Liver (tissue), 8 donors: ENCODE measurements at regions not wholly inside any gene's neighbourhood (a gene's known extent, or its start where the extent isn't known, plus 50 kb on each side); places are given as distances from the start of the nearest gene placed in this dataset.

Source experiments
- DNase-seq: peaks from one replicate; pipeline ENCODE4 v3.0.0-alpha.2; 2017; ENCODE audit warnings: low spot score
- H3K27ac ChIP-seq, 2 donors: one replicate each; pipeline ENCODE4 v1.7.0; 2013; ENCODE audit warnings: inconsistent platforms in 2 of 2, low read length in 2 of 2, control low read depth in 1 of 2, low read depth in 1 of 2, mild to moderate bottlenecking in 1 of 2
- H3K27me3 ChIP-seq, 4 donors: one replicate each; pipeline versions ENCODE4 v1.6.1 to v1.7.0; 2013; ENCODE audit warnings: low read length in 3 of 4, inconsistent platforms in 1 of 4, mild to moderate bottlenecking in 1 of 4, moderate library complexity in 1 of 4; ENCODE audit not compliant: control insufficient read depth in 4 of 4, insufficient read depth in 4 of 4
- H3K36me3 ChIP-seq, 4 donors: one replicate each; pipeline versions ENCODE4 v1.6.1 to v1.7.0; 2013; ENCODE audit warnings: low read length in 3 of 4, mild to moderate bottlenecking in 3 of 4, low read depth in 1 of 4, moderate library complexity in 1 of 4; ENCODE audit not compliant: control insufficient read depth in 4 of 4, insufficient read depth in 3 of 4
- H3K4me1 ChIP-seq, 4 donors: one replicate each; pipeline versions ENCODE4 v1.6.1 to v1.7.0; 2013; ENCODE audit warnings: low read length in 3 of 4, mild to moderate bottlenecking in 3 of 4, moderate library complexity in 1 of 4; ENCODE audit not compliant: control insufficient read depth in 4 of 4, insufficient read depth in 4 of 4
- H3K4me3 ChIP-seq, 3 donors: one replicate each; pipeline versions ENCODE4 v1.6.1 to v1.7.0; 2013; ENCODE audit warnings: low read length in 3 of 3, control low read depth in 1 of 3, low read depth in 1 of 3, mild to moderate bottlenecking in 1 of 3
- H3K9ac ChIP-seq, 2 donors: one replicate each; pipeline ENCODE4 v1.7.0; 2013; ENCODE audit warnings: low read length in 2 of 2, mild to moderate bottlenecking in 2 of 2, moderate library complexity in 2 of 2, control low read depth in 1 of 2, low read depth in 1 of 2
- H3K9me3 ChIP-seq, 4 donors: one replicate each; pipeline versions ENCODE4 v1.6.1 to v1.7.0; 2013; ENCODE audit warnings: low read length in 3 of 4; ENCODE audit not compliant: control insufficient read depth in 4 of 4
- ATF3 ChIP-seq: IDR thresholded peaks from 2 replicates; pipeline ENCODE4 v1.6.1; 2016; ENCODE audit warnings: antibody characterized with exemption
- EGR1 ChIP-seq, 2 donors: IDR thresholded peaks; 2 replicates each; pipeline ENCODE4 v1.6.1; 2016 to 2018; ENCODE audit warnings: antibody characterized with exemption in 2 of 2, low read depth in 2 of 2
- FOXA1 ChIP-seq: IDR thresholded peaks from 2 replicates; pipeline ENCODE4 v1.6.1; 2016; ENCODE audit warnings: antibody characterized with exemption
- FOXA2 ChIP-seq: IDR thresholded peaks from 2 replicates; pipeline ENCODE4 v1.6.1; 2016; ENCODE audit warnings: antibody characterized with exemption
- GABPA ChIP-seq, 2 donors: IDR thresholded peaks in 1 of 2; conservative IDR thresholded peaks in 1 of 2; 2 replicates each; pipeline ENCODE4 v1.6.1; 2016; ENCODE audit warnings: antibody characterized with exemption in 2 of 2, mild to moderate bottlenecking in 1 of 2, moderate library complexity in 1 of 2
- HNF4A ChIP-seq, 2 donors: conservative IDR thresholded peaks; 2 replicates each; pipeline ENCODE4 v1.6.1; 2016; ENCODE audit warnings: antibody characterized with exemption in 2 of 2, mild to moderate bottlenecking in 2 of 2
- HNF4G ChIP-seq: IDR thresholded peaks from 2 replicates; pipeline ENCODE4 v1.6.1; 2016; ENCODE audit warnings: antibody characterized with exemption
- JUND ChIP-seq, 2 donors: IDR thresholded peaks; 2 replicates each; pipeline ENCODE4 v1.6.1; 2016; ENCODE audit warnings: antibody characterized with exemption in 2 of 2
- NR2F2 ChIP-seq: IDR thresholded peaks from 2 replicates; pipeline ENCODE4 v1.6.1; 2016; ENCODE audit warnings: antibody characterized with exemption
- REST ChIP-seq: IDR thresholded peaks from 2 replicates; pipeline ENCODE4 v1.6.1; 2016; ENCODE audit warnings: antibody characterized with exemption, mild to moderate bottlenecking
- RXRA ChIP-seq, 2 donors: IDR thresholded peaks; 2 replicates each; pipeline ENCODE4 v1.6.1; 2017 to 2018; ENCODE audit warnings: antibody characterized with exemption in 2 of 2, mild to moderate bottlenecking in 1 of 2
- SP1 ChIP-seq: IDR thresholded peaks from 2 replicates; pipeline ENCODE4 v1.6.1; 2018; ENCODE audit warnings: antibody characterized with exemption, mild to moderate bottlenecking
- TAF1 ChIP-seq: conservative IDR thresholded peaks from 2 replicates; pipeline ENCODE4 v1.6.1; 2016; ENCODE audit warnings: antibody characterized with exemption, mild to moderate bottlenecking
- YY1 ChIP-seq: IDR thresholded peaks from 2 replicates; pipeline ENCODE4 v1.6.1; 2016; ENCODE audit warnings: antibody characterized with exemption, mild to moderate bottlenecking
- ZBTB33 ChIP-seq: IDR thresholded peaks from 2 replicates; pipeline ENCODE4 v1.6.1; 2016; ENCODE audit warnings: antibody characterized with exemption
- WGBS: extraction: QIAGEN DNeasy Blood & Tissue Kit; methylation state at CpG from one replicate; pipeline ENCODE4 v1.1.7; 2013; 5-methylcytosine and 5-hydroxymethylcytosine counted together
- TF ChIP-seq, protein P1 (sequence below): fragments of 150-350 bp; IDR thresholded peaks from 2 replicates; pipeline ENCODE4 v1.5.1; 2017; ENCODE audit warnings: improper control_type of control experiment, low read depth, low read length; ENCODE audit not compliant: missing input control
- donor health status: healthy.
- donor health status: healthy.
- donor health status: healthy.
- donor health status: healthy.
- donor health status: healthy.

- H3K27ac ChIP-seq, result no peak overlapping the region
- no peaks in the 10 kb centered on the region for H3K4me1 ChIP-seq
- H3K27me3 ChIP-seq, result no peaks in the 10 kb centered on the region
- TF ChIP-seq, protein P1, sequence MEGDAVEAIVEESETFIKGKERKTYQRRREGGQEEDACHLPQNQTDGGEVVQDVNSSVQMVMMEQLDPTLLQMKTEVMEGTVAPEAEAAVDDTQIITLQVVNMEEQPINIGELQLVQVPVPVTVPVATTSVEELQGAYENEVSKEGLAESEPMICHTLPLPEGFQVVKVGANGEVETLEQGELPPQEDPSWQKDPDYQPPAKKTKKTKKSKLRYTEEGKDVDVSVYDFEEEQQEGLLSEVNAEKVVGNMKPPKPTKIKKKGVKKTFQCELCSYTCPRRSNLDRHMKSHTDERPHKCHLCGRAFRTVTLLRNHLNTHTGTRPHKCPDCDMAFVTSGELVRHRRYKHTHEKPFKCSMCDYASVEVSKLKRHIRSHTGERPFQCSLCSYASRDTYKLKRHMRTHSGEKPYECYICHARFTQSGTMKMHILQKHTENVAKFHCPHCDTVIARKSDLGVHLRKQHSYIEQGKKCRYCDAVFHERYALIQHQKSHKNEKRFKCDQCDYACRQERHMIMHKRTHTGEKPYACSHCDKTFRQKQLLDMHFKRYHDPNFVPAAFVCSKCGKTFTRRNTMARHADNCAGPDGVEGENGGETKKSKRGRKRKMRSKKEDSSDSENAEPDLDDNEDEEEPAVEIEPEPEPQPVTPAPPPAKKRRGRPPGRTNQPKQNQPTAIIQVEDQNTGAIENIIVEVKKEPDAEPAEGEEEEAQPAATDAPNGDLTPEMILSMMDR, result no peak
- TF ChIP-seq ZBTB33, result no peak
- no peak for TF ChIP-seq GABPA (IDR thresholded peaks at IDR 0.05 in 1 of 2, conservative IDR thresholded peaks at IDR 0.05 in 1 of 2)
- no peak for TF ChIP-seq REST
- no peak for TF ChIP-seq SP1
- no peak for TF ChIP-seq HNF4G
- no peak for TF ChIP-seq FOXA1
- TF ChIP-seq NR2F2, result no peak
- no peak for TF ChIP-seq EGR1 (IDR thresholded peaks at IDR 0.05; ENCODE audit: low read depth in 2 of 2)
- TF ChIP-seq JUND (IDR thresholded peaks at IDR 0.05), result no peak
- no peak for TF ChIP-seq YY1
- no peak for TF ChIP-seq HNF4A (conservative IDR thresholded peaks at IDR 0.05)
- TF ChIP-seq FOXA2, result no peak
- WGBS, result 81% methylated on average over 11 of the region's 11 CpGs
- H3K36me3 ChIP-seq, result no peaks in the 10 kb centered on the region
- no peak overlapping the region for H3K4me3 ChIP-seq
- DNase-seq, result no peak
- H3K9ac ChIP-seq, result no peak overlapping the region
- no peaks in the 10 kb centered on the region for H3K9me3 ChIP-seq
Observed at GRCh38 chr10:130481936-130482335, 345.7 kb downstream of the GLRX3 start.

DNA sequence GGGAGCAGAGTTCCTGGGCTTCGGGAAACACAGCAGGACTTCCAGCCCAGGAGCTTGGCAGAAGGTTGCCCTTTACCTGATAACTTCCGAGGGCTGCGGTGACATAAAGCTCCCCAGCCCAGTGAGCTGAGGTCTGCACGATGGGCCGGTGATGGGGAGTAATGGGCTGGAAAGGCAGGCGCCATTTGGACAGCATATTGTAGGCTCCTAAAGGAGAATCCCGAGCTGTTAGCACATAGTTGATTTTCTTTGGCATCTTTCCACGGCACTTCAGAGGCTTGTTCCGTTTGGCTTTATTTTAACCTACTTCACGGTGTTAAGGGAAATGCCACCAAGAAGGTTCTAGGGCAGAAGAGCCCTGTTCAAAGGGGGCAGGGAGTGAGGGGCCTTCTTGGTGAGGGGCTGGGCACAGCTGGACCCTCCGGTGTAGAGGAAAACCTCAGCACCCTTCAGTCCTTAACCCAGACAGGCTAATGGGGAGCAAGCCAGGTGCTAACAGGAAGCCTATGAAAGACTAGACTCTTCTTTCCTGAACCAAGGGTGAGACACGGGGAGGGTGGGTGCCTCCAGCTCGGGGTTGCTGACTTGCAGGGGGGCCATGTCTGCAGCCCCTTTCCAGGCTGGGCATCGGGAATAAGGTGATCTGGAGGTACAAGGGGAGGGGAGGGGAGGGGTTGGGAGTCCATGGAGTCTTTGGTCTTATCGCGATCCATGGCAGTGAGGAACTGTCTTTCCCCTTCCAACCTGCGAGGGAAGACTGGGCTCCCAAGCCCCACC is 347.7 kb downstream of the GLRX3 start:
- Histone ChIP-seq H3K4me1 (no peaks in the 10 kb centered on the region), H3K27ac (no peak overlapping the region), H3K9ac (no peak overlapping the region), H3K27me3 (no peaks in the 10 kb centered on the region), H3K9me3 (no peaks in the 10 kb centered on the region), H3K4me3 (no peak overlapping the region), H3K36me3 (no peaks in the 10 kb centered on the region)
- no peak for DNase-seq
- WGBS, result 73% methylated on average over 17 of the region's 17 CpGs
- TF ChIP-seq HNF4A (conservative IDR thresholded peaks at IDR 0.05), result no peak
- TF ChIP-seq, protein P1, result no peak
- no peak for TF ChIP-seq ATF3
- TF ChIP-seq RXRA (IDR thresholded peaks at IDR 0.05), result no peak
- no peak for TF ChIP-seq FOXA1
- TF ChIP-seq REST, result no peak
- TF ChIP-seq GABPA (IDR thresholded peaks at IDR 0.05 in 1 of 2, conservative IDR thresholded peaks at IDR 0.05 in 1 of 2), result no peak
- no peak for TF ChIP-seq NR2F2
- no peak for TF ChIP-seq FOXA2
- no peak for TF ChIP-seq TAF1
